Activated CD8-positive, alpha-beta memory T cell treated with anti-CD3 and anti-CD28 coated beads, Interleukin-2, amount 10 ng/mL, durations not matched to agents 7 days and 5 days (primary cell): ENCODE measurements at regions not wholly inside any gene's neighbourhood (a gene's known extent, or its start where the extent isn't known, plus 50 kb on each side); places are given as distances from the start of the nearest gene placed in this dataset.
"Not testable (repeated sequence)": the region's sequence is repeated elsewhere in the genome, so short reads cannot be mapped to it uniquely, and the experiment has no call there.

Source experiments
- ATAC-seq: fragments of 150-1000 bp; cut with Tn5 transposase; one replicate; pipeline ENCODE4 v1.10.0; 2021; ENCODE audit warnings: moderate library complexity
- CTCF ChIA-PET: fragments of 350-600 bp; sonication (Branson Sonifier 250); formaldehyde crosslinking; loops from one replicate; lab custom pipeline; 2021; ENCODE audit warnings: antibody characterized with exemption; lab: Charles Lee
- DNase-seq: peaks from one replicate; pipeline ENCODE4 v3.0.0-alpha.2; 2020
- H3K27ac Mint-ChIP-seq: one replicate; pipeline ENCODE4 v1.8.0; 2021; ENCODE audit warnings: mild to moderate bottlenecking, mixed read lengths
- H3K27me3 Mint-ChIP-seq: one replicate; pipeline ENCODE4 v1.8.0; 2021; ENCODE audit warnings: mixed read lengths
- H3K36me3 Mint-ChIP-seq: one replicate; pipeline ENCODE4 v1.8.0; 2021; ENCODE audit warnings: mild to moderate bottlenecking, mixed read lengths
- H3K4me1 Mint-ChIP-seq: one replicate; pipeline ENCODE4 v1.8.0; 2021; ENCODE audit warnings: mixed read lengths
- H3K4me3 Mint-ChIP-seq: one replicate; pipeline ENCODE4 v1.8.0; 2021; ENCODE audit warnings: mild to moderate bottlenecking, moderate library complexity, mixed read lengths
- H3K9me3 Mint-ChIP-seq: one replicate; pipeline ENCODE4 v1.8.0; 2022; ENCODE audit warnings: low read depth, mixed read lengths

DNA sequence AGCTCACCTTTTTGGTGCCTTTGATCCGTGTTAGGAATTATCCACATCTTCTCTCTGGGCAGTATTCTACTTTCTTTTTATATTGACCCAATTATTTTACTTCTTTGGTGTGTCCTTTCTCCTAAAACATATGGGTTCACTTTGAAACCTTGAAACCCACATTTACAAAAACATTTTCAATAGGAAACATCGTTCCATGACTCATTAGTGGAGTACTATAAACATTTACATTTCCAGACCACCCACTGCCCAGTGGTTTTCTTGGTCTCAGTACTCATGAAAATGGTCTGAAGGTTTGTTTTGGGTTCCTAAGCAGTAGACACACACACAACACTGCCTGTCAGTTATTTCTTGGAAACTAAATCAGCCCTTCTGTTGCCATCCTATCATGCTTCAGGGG is 111.7 kb upstream of the LPCAT1 start:
- not testable (repeated sequence) for ATAC-seq, H3K27me3 Mint-ChIP-seq, DNase-seq, H3K36me3 Mint-ChIP-seq, H3K9me3 Mint-ChIP-seq
- peak overlapping the region; percentile 37 for H3K27ac Mint-ChIP-seq
- peak overlapping the region; percentile 32 for H3K4me3 Mint-ChIP-seq
- CTCF ChIA-PET: interaction anchor here (2.3 kb wide), 1 partner anchor 10 kb away, joined by 11 read pairs; no protein-coding TSS in a partner anchor
- peaks cover 26% of the 10 kb centered on the region for H3K4me1 Mint-ChIP-seq

- Mint-ChIP-seq H3K9me3 (no peaks in the 10 kb centered on the region), H3K27ac (peak overlapping the region; percentile 87), H3K4me3 (peak overlapping the region; percentile 87), H3K36me3 (peaks cover 2% of the 10 kb centered on the region), H3K27me3 (no peaks in the 10 kb centered on the region), H3K4me1 (peaks cover 26% of the 10 kb centered on the region)
- DNase-seq (no peak), ATAC-seq (no peak)
- CTCF ChIA-PET: interaction anchor here (1.3 to 2.3 kb wide), 3 partner anchors 11 to 254 kb away, joined by 3 to 11 read pairs (median 5); no protein-coding TSS in a partner anchor
These were observed 110.5 kb upstream of the LPCAT1 start for GRCh38 chr5:1634337-1634661.

- CTCF ChIA-PET: interaction anchor here (1.3 to 2.3 kb wide), 3 partner anchors 11 to 254 kb away, joined by 3 to 11 read pairs (median 5); no protein-coding TSS in a partner anchor
- no peaks in the 10 kb centered on the region for H3K27me3 Mint-ChIP-seq
- H3K27ac Mint-ChIP-seq: peak overlapping the region; percentile 87
- DNase-seq (peak; percentile 91), ATAC-seq (peak; percentile 96)
- peak overlapping the region; percentile 87 for H3K4me3 Mint-ChIP-seq
- peaks cover 2% of the 10 kb centered on the region for H3K36me3 Mint-ChIP-seq
- H3K9me3 Mint-ChIP-seq: no peaks in the 10 kb centered on the region
- peaks cover 26% of the 10 kb centered on the region for H3K4me1 Mint-ChIP-seq
These were observed 110.0 kb upstream of the LPCAT1 start for GRCh38 chr5:1633605-1634336.

- H3K27ac Mint-ChIP-seq, H3K36me3 Mint-ChIP-seq, ATAC-seq, H3K9me3 Mint-ChIP-seq, H3K27me3 Mint-ChIP-seq, H3K4me3 Mint-ChIP-seq, DNase-seq: not testable (repeated sequence)
- H3K4me1 Mint-ChIP-seq: peaks cover 26% of the 10 kb centered on the region
- CTCF ChIA-PET: interaction anchor here (1.1 kb wide), 1 partner anchor 12 kb away, joined by 5 read pairs; no protein-coding TSS in a partner anchor
These were observed 107.2 kb upstream of the LPCAT1 start for GRCh38 chr5:1631004-1631403.

- peak; percentile 31 for DNase-seq
- CTCF ChIA-PET, H3K4me1 Mint-ChIP-seq, H3K27ac Mint-ChIP-seq, H3K27me3 Mint-ChIP-seq, H3K9me3 Mint-ChIP-seq, H3K4me3 Mint-ChIP-seq, H3K36me3 Mint-ChIP-seq, ATAC-seq: not testable (repeated sequence)
These were observed 102.6 kb upstream of the LPCAT1 start for GRCh38 chr5:1626397-1626796.

GRCh38 chr5:1619531-1619930 is 95.8 kb upstream of the LPCAT1 start:
- H3K4me1 Mint-ChIP-seq, ATAC-seq, H3K4me3 Mint-ChIP-seq, H3K36me3 Mint-ChIP-seq, H3K9me3 Mint-ChIP-seq, H3K27me3 Mint-ChIP-seq, DNase-seq, H3K27ac Mint-ChIP-seq, CTCF ChIA-PET: not testable (repeated sequence)

DNA sequence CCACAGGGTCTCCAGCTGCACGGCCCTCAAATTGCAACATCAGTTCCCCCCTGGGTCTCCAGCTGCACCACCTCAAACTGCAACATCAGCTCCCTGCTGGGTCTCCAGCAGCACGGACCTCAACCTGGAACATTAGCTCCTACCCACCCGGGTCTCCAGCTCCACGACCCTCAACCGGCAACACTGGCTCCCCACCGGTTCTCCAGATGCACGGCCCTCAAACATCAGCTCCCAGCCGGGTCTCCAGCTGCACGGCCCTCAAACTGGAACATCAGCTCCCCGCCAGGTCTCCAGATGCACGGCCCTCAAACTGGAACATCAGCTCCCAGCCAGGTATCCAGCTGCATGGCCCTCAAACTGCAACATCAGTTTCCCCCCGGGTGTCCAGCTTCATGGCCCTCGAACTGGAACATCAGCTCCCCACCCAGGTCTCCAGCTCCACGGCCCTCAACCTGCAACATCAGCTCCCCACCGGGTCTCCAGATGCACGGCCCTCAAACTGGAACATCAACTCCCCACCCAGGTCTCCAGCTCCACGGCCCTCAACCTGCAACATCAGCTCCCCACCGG is 94.6 kb upstream of the LPCAT1 start:
- DNase-seq, H3K27ac Mint-ChIP-seq, H3K9me3 Mint-ChIP-seq, ATAC-seq, H3K4me1 Mint-ChIP-seq, H3K27me3 Mint-ChIP-seq, H3K4me3 Mint-ChIP-seq, CTCF ChIA-PET, H3K36me3 Mint-ChIP-seq: not testable (repeated sequence)

GRCh38 chr5:1617236-1617755 is 93.5 kb upstream of the LPCAT1 start:
- not testable (repeated sequence) for H3K9me3 Mint-ChIP-seq, DNase-seq, H3K36me3 Mint-ChIP-seq, ATAC-seq, H3K4me3 Mint-ChIP-seq, H3K4me1 Mint-ChIP-seq, H3K27ac Mint-ChIP-seq, H3K27me3 Mint-ChIP-seq
- CTCF ChIA-PET: interaction anchor here (1.5 kb wide), 1 partner anchor 28 kb away, joined by 5 read pairs; no protein-coding TSS in a partner anchor

DNA sequence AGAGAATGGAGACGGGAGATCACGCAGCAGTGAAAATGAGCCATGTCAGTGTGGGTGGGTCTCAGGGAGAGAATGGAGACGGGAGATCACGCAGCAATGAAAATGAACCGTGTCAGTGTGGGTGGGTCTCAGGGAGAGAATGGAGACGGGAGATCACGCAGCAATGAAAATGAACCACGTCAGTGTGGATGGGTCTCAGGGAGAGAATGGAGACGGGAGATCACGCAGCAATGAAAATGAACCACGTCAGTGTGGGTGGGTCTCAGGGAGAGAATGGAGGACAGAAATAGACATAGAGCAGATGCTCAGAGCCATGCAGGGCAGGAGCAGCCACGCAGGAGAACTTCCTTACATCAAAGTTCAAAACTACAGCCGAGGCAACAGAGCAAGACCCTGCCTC is 89.8 kb upstream of the LPCAT1 start:
- H3K27me3 Mint-ChIP-seq, CTCF ChIA-PET, H3K9me3 Mint-ChIP-seq, H3K4me3 Mint-ChIP-seq, DNase-seq, H3K27ac Mint-ChIP-seq, ATAC-seq, H3K4me1 Mint-ChIP-seq, H3K36me3 Mint-ChIP-seq: not testable (repeated sequence)

DNA sequence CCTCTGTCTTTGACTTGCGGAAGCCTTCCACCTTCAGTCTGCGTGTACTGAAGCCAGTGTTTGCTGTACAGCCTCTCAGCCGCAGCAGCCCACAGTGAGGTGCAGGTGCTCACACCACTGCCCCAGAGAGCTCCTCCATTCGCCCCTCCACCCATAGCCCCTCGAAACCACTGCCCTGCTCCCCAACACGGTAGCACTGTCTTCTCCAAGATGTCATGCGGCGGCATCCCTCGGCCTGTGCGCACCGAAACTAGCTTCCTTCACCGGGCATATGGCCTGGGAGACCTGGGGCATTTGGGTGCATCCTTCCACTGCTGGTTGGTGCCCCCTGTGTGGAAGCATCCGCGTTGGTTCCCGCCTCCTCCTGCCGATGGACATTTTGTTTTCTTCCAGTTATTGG is 86.8 kb upstream of the LPCAT1 start:
- DNase-seq, H3K9me3 Mint-ChIP-seq, H3K36me3 Mint-ChIP-seq, H3K27ac Mint-ChIP-seq, ATAC-seq, H3K4me3 Mint-ChIP-seq, CTCF ChIA-PET: not testable (repeated sequence)
- H3K27me3 Mint-ChIP-seq: peaks cover 12% of the 10 kb centered on the region
- peaks cover 16% of the 10 kb centered on the region for H3K4me1 Mint-ChIP-seq

DNA sequence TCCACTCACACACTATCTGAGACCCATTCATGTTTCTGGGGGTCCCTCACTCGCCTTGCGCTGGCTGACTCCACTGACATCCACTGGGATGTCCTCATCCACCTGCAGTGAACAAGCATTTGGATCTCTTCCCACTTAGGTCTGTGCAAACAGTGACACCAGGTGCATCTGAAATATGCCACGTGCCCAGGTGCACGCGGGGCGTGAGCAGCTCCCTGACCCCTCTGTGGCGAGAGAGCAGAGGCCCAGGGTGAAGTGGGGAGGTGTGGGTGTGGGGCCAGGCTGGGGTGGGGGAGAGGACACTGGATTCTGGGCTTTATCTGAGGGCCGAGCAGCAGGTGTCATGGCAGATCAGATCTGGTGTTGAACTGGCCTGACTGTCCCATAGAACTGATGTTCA is 85.4 kb upstream of the LPCAT1 start:
- H3K9me3 Mint-ChIP-seq, H3K27ac Mint-ChIP-seq, DNase-seq, H3K36me3 Mint-ChIP-seq, ATAC-seq, H3K4me3 Mint-ChIP-seq, CTCF ChIA-PET: not testable (repeated sequence)
- peaks cover 16% of the 10 kb centered on the region for H3K4me1 Mint-ChIP-seq
- H3K27me3 Mint-ChIP-seq: peaks cover 13% of the 10 kb centered on the region

DNA sequence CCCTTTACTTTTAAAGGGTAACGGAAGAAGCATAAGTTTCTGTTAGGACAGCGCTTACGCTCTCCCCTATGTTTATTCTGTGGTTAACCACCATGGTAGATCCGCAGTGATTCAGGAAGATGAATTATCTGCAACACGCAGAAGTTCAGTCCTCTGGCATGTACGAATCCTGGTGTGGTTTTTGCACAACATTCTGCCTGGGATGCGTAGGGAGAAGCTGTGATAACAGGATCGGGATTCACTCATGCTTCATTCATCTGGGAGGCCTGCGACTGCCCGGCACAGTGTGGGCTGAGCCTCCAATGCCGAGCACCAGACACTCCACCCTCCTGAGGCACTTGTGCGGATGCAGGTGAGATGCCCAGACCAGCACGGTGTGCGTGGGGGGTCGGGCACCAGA is 84.6 kb upstream of the LPCAT1 start:
- CTCF ChIA-PET, DNase-seq: not testable (repeated sequence)
- ATAC-seq: peak; percentile 58

DNA sequence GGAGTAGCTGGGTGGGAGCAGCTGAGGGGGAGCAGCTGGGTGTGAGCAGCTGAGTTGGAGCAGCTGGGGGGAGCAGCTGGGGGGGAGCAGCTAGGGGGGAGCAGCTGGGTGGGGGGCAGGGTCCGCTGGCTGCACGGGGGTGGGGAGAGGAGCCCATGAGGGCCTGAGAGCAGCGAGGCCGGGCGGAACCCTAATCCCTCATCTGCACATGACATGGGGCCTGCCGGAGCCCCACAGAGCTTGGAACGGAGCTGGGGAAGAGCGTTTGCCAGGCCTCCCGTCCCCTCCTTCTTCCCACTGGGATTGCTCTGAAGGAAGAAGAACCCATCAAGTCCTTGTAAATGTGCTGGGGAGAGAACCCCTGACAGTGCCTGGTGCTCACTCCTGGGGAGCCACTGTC is 83.2 kb upstream of the LPCAT1 start:
- H3K36me3 Mint-ChIP-seq, H3K9me3 Mint-ChIP-seq, H3K27ac Mint-ChIP-seq, DNase-seq, CTCF ChIA-PET, ATAC-seq, H3K4me3 Mint-ChIP-seq: not testable (repeated sequence)
- Mint-ChIP-seq H3K27me3 (peaks cover 18% of the 10 kb centered on the region), H3K4me1 (peaks cover 16% of the 10 kb centered on the region)

More for the DNA sequence above, 84.6 kb upstream of the LPCAT1 start:
- not testable (repeated sequence) for H3K9me3 Mint-ChIP-seq, H3K4me3 Mint-ChIP-seq, H3K36me3 Mint-ChIP-seq, H3K27ac Mint-ChIP-seq
- H3K27me3 Mint-ChIP-seq: peaks cover 15% of the 10 kb centered on the region
- peaks cover 16% of the 10 kb centered on the region for H3K4me1 Mint-ChIP-seq

DNA sequence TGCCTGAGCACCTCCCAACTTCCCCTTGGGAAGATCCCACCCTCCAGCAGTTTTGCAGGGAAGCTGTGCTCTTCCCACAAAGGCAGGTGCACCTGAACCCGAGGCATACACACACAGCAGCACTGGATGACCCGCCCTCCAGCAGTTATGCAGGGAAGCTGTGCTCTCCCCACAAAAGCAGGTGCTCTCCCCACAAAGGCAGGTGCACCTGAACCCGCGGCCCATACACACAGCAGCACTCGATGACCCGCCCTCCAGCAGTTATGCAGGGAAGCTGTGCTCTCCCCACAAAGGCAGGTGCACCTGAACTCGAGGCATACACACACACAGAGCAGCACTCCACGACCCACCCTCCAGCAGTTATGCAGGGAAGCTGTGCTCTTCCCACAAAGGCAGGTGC is 80.2 kb upstream of the LPCAT1 start:
- DNase-seq, H3K4me3 Mint-ChIP-seq, H3K36me3 Mint-ChIP-seq, CTCF ChIA-PET, H3K27ac Mint-ChIP-seq, ATAC-seq, H3K9me3 Mint-ChIP-seq: not testable (repeated sequence)
- peaks cover 14% of the 10 kb centered on the region for H3K4me1 Mint-ChIP-seq
- peaks cover 13% of the 10 kb centered on the region for H3K27me3 Mint-ChIP-seq
